Tibial nerve (tissue), 3 donors: ENCODE measurements at regions not wholly inside any gene's neighbourhood (a gene's known extent, or its start where the extent isn't known, plus 50 kb on each side); places are given as distances from the start of the nearest gene placed in this dataset.

ENCODE experiments used
- POLR2A ChIP-seq, 2 donors: fragments of 450-650 bp; IDR thresholded peaks; one replicate each; pipeline ENCODE4 v1.6.1; 2017; ENCODE audit warnings: antibody characterized with exemption in 2 of 2, mild to moderate bottlenecking in 2 of 2, moderate library complexity in 2 of 2
- TF ChIP-seq, protein P1 (sequence below), 5 experiments: fragments of 200-600 bp in 3 of 5; fragments of 450-650 bp in 2 of 5; sonication (generic) in 3 of 5; IDR thresholded peaks; one replicate each; pipeline ENCODE4 v1.5.1; 2016 to 2019; ENCODE audit warnings: antibody characterized with exemption in 5 of 5, mild to moderate bottlenecking in 3 of 5, moderate library complexity in 2 of 5

DNA sequence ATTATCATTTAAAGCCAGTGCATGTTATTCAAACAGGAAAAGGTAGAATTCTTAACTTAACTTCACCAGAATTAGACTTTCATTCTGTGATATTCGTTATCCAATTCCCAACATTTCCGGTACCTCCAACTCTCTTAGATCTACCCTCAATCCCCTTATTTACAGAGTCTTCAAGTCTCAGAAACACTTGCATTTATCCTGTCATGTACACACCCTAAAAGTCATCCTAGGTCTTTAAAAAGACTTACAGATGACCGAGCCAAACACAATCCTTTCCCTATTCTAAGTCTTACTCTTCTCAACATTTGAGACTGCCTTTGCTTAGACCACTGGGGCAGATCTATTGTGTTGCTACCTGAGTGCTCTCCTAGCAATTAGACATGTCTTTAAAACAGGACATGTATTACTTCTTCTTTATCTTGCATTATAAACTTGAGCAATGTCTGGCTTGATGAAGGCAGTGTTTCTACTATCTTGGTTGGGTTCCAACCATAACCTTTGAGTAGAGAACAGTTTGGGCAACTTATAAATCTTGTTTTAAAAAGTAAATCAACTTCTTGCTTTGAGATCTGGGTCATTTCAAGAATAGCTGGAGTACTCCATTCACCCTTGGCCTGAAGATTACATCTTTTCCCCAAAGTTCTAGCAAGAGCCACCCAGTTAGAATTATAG, 140.6 kb upstream of the PLEKHG7 start:
- no peak for TF ChIP-seq POLR2A (IDR thresholded peaks at IDR 0.05)
- TF ChIP-seq, protein P1, sequence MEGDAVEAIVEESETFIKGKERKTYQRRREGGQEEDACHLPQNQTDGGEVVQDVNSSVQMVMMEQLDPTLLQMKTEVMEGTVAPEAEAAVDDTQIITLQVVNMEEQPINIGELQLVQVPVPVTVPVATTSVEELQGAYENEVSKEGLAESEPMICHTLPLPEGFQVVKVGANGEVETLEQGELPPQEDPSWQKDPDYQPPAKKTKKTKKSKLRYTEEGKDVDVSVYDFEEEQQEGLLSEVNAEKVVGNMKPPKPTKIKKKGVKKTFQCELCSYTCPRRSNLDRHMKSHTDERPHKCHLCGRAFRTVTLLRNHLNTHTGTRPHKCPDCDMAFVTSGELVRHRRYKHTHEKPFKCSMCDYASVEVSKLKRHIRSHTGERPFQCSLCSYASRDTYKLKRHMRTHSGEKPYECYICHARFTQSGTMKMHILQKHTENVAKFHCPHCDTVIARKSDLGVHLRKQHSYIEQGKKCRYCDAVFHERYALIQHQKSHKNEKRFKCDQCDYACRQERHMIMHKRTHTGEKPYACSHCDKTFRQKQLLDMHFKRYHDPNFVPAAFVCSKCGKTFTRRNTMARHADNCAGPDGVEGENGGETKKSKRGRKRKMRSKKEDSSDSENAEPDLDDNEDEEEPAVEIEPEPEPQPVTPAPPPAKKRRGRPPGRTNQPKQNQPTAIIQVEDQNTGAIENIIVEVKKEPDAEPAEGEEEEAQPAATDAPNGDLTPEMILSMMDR (IDR thresholded peaks at IDR 0.05): no peak
